HCT116 (cell line): ENCODE measurements at regions not wholly inside any gene's neighbourhood (a gene's known extent, or its start where the extent isn't known, plus 50 kb on each side); places are given as distances from the start of the nearest gene placed in this dataset.

Experiments used
- ATAC-seq: fragments of 200-7000 bp; cut with Tn5 transposase; 2 replicates; pipeline ENCODE4 v1.9.1; 2020; ENCODE audit warnings: mild to moderate bottlenecking, moderate library complexity
- BruUV-seq: library from RNA; stranded (reverse); fragments of 400-500 nt; replicated peaks from 2 replicates; lab custom pipeline; 2021; lab: Mats Ljungman, UMichigan
- CTCF ChIA-PET: fragments of 300-600 bp; sonication (Branson Sonifier 250); formaldehyde crosslinking; loops from one replicate; lab custom pipeline; 2021; ENCODE audit warnings: antibody characterized with exemption; lab: Charles Lee
- POLR2A ChIA-PET: fragments of 300-600, 350-600 bp; sonication (Branson Sonifier 250); formaldehyde crosslinking; loops from one replicate; lab custom pipeline; 2021; ENCODE audit warnings: antibody characterized with exemption; lab: Charles Lee
- RAD21 ChIA-PET, 2 experiments: fragments of 300-600 bp; sonication (Branson Sonifier 250); formaldehyde crosslinking; loops; one replicate each; lab custom pipeline; 2023; ENCODE audit warnings: low total read pairs in 2 of 2; ENCODE audit not compliant: uncharacterized antibody in 2 of 2, unreplicated experiment in 2 of 2, low non-redundant PET in 1 of 2; lab: Charles Lee
- DNase-seq: peaks from one replicate; pipeline ENCODE4 v3.0.0-alpha.2; 2010; ENCODE audit warnings: low read depth, low spot score
- H2AFZ ChIP-seq: fragments of 200-600 bp; shearing (Covaris generic), sonication (generic); 2 replicates; pipeline ENCODE4 v1.6.1; 2017; ENCODE audit warnings: low read depth, mixed run types, mixed read lengths, antibody characterized with exemption, low read length; ENCODE audit not compliant: poor library complexity, severe bottlenecking
- H3K27ac ChIP-seq: 2 replicates; pipeline ENCODE4 v1.5.1; 2012; ENCODE audit warnings: low read depth, low read length
- H3K27me3 ChIP-seq: fragments of 200-600 bp; sonication (generic); 2 replicates; pipeline ENCODE4 v1.6.1; 2016; ENCODE audit warnings: mixed run types, low read length, mixed read lengths; ENCODE audit not compliant: insufficient read depth
- H3K36me3 ChIP-seq, 2 experiments: fragments of 200-500 bp in 1 of 2; fragments of 200-600 bp in 1 of 2; sonication (Bioruptor generic) in 1 of 2; sonication (generic) in 1 of 2; 2 replicates each; pipeline versions ENCODE4 v1.5.1 to v1.6.1; 2014 to 2016; ENCODE audit warnings: low read length in 2 of 2, inconsistent platforms in 1 of 2, mixed read lengths in 1 of 2, mixed run types in 1 of 2; ENCODE audit not compliant: insufficient read depth in 2 of 2, control insufficient read depth in 1 of 2
- H3K4me1 ChIP-seq, 2 experiments: fragments of 200-600 bp in 1 of 2; sonication (generic) in 1 of 2; 2 replicates each; pipeline versions ENCODE4 v1.5.1 to v1.6.1; 2012 to 2017; ENCODE audit warnings: low read length in 2 of 2, inconsistent platforms in 1 of 2, mild to moderate bottlenecking in 1 of 2, mixed read lengths in 1 of 2, mixed run types in 1 of 2, moderate library complexity in 1 of 2; ENCODE audit not compliant: insufficient read depth in 2 of 2, control insufficient read depth in 1 of 2
- H3K4me2 ChIP-seq: fragments of 200-600 bp; sonication (generic); 2 replicates; pipeline ENCODE4 v1.6.1; 2017; ENCODE audit warnings: mixed run types, low read length, mixed read lengths
- H3K4me3 ChIP-seq, 2 experiments: fragments of 200-600 bp in 1 of 2; sonication (generic) in 1 of 2; replicated peaks in 1 of 2; 2 replicates each; pipeline ENCODE4 v1.5.1; 2011 to 2016; ENCODE audit warnings: low read length in 2 of 2, control low read depth in 1 of 2, low read depth in 1 of 2, mild to moderate bottlenecking in 1 of 2, mixed read lengths in 1 of 2, mixed run types in 1 of 2
- H3K79me2 ChIP-seq: fragments of 200-600 bp; sonication (generic); 2 replicates; pipeline ENCODE4 v1.6.1; 2017; ENCODE audit warnings: mild to moderate bottlenecking, mixed run types, low read length, moderate library complexity, mixed read lengths; ENCODE audit not compliant: insufficient read depth
- H3K9ac ChIP-seq: fragments of 200-600 bp; sonication (generic); 2 replicates; pipeline ENCODE4 v1.6.1; 2016; ENCODE audit warnings: low read length, mixed read lengths
- H3K9me2 ChIP-seq: fragments of 200-600 bp; sonication (generic), shearing (Covaris generic); 2 replicates; pipeline ENCODE4 v1.6.1; 2017; ENCODE audit warnings: mixed run types, mild to moderate bottlenecking, moderate library complexity; ENCODE audit not compliant: insufficient read depth
- H3K9me3 ChIP-seq, 2 experiments: fragments of 200-500 bp in 1 of 2; fragments of 200-600 bp in 1 of 2; sonication (Bioruptor generic) in 1 of 2; sonication (generic) in 1 of 2; 2 replicates each; pipeline ENCODE4 v1.6.1; 2014 to 2017; ENCODE audit warnings: low read length in 2 of 2, mixed read lengths in 2 of 2, inconsistent platforms in 1 of 2, low read depth in 1 of 2, mild to moderate bottlenecking in 1 of 2, mixed run types in 1 of 2, moderate library complexity in 1 of 2; ENCODE audit not compliant: control insufficient read depth in 1 of 2, insufficient read depth in 1 of 2
- H4K20me1 ChIP-seq: fragments of 200-600 bp; sonication (generic), shearing (Covaris generic); 2 replicates; pipeline ENCODE4 v1.6.1; 2017; ENCODE audit warnings: mixed run types, mild to moderate bottlenecking, moderate library complexity; ENCODE audit not compliant: insufficient read depth
- CEBPB ChIP-seq: IDR thresholded peaks from 2 replicates; pipeline ENCODE4 v1.6.1; 2012; ENCODE audit warnings: low read depth
- EGR1 ChIP-seq: IDR thresholded peaks from 2 replicates; pipeline ENCODE4 v1.6.1; 2012; ENCODE audit warnings: low read depth
- EZH2 ChIP-seq: fragments of 200-600 bp; sonication (generic); IDR thresholded peaks from 2 replicates; pipeline ENCODE4 v1.6.1; 2017; ENCODE audit warnings: antibody characterized with exemption, mixed run types
- EZH2phosphoT487 ChIP-seq: fragments of 200-600 bp; IDR thresholded peaks from 2 replicates; pipeline ENCODE4 v1.6.1; 2018; ENCODE audit warnings: antibody characterized with exemption, borderline replicate concordance
- JUND ChIP-seq: IDR thresholded peaks from 2 replicates; pipeline ENCODE4 v1.6.1; 2012
- POLR2A ChIP-seq: IDR thresholded peaks from 2 replicates; pipeline ENCODE4 v1.7.0; 2011; ENCODE audit warnings: borderline replicate concordance; ENCODE audit not compliant: insufficient read depth, insufficient read length; ENCODE audit errors: extremely low read depth
- SIN3A ChIP-seq: IDR thresholded peaks from 2 replicates; pipeline ENCODE4 v1.6.1; 2012; ENCODE audit warnings: low read depth
- SRF ChIP-seq: IDR thresholded peaks from 2 replicates; pipeline ENCODE4 v1.6.1; 2012; ENCODE audit warnings: low read depth
- TCF7L2 ChIP-seq: IDR thresholded peaks from 2 replicates; pipeline ENCODE4 v1.7.0; 2011; ENCODE audit warnings: borderline replicate concordance, inconsistent platforms; ENCODE audit not compliant: insufficient read depth, insufficient read length; ENCODE audit errors: extremely low read depth
- YY1 ChIP-seq: IDR thresholded peaks from 2 replicates; pipeline ENCODE4 v1.6.1; 2011; ENCODE audit warnings: low read length, low read depth, moderate library complexity, mild to moderate bottlenecking; ENCODE audit not compliant: insufficient replicate concordance; ENCODE audit errors: extremely low read depth
- ZNF274 ChIP-seq: fragments of 200-500 bp; sonication (Bioruptor generic); IDR thresholded peaks from 2 replicates; pipeline ENCODE4 v1.6.1; 2014; ENCODE audit warnings: mild to moderate bottlenecking, low read depth, low read length, inconsistent platforms
- intact Hi-C: fragments of 100-400 bp; cut with micrococcal nuclease; formaldehyde crosslinking; loops from 2 replicates; pipeline ENCODE4 v1.10.0; 2022
- TF ChIP-seq, protein P1 (sequence below): IDR thresholded peaks from 2 replicates; pipeline ENCODE4 v1.6.1; 2012
- TF ChIP-seq, protein P2 (sequence below): IDR thresholded peaks from 2 replicates; pipeline ENCODE4 v1.6.1; 2012
- TF ChIP-seq, protein P3 (sequence below): IDR thresholded peaks from 2 replicates; pipeline ENCODE4 v1.6.1; 2011; ENCODE audit warnings: mild to moderate bottlenecking, low read length, moderate library complexity; ENCODE audit not compliant: insufficient replicate concordance; ENCODE audit errors: extremely low read depth

DNA sequence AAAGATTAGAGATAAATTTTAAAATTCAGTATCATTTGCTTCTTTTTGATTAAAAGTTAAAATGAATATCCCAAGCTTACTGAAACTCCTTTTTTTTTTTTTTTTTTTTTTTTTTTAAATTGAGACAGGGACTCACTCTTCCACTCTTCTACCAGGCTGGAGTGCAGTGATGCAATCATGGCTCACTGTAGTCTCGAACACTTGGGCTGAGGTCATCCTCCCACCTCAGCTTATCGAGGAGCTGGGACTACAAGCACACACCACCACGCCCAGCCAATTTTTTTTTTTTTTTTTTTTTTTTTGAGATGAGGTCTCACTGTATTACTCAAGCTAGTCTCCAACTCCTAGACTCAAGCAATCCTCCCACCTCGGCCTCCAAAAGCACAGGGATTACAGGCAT is 92.1 kb upstream of the RGS18 start:
- ATAC-seq (no peak), DNase-seq (peak; percentile 0)
- Histone ChIP-seq H4K20me1 (no peaks in the 10 kb centered on the region), H2AFZ (no peak overlapping the region), H3K4me3 (no peak overlapping the region), H3K79me2 (no peaks in the 10 kb centered on the region), H3K36me3 (no peaks in the 10 kb centered on the region), H3K4me2 (no peak overlapping the region), H3K9me2 (no peaks in the 10 kb centered on the region), H3K9me3 (no peaks in the 10 kb centered on the region), H3K9ac (no peak overlapping the region), H3K4me1 (no peaks in the 10 kb centered on the region), H3K27me3 (no peaks in the 10 kb centered on the region), H3K27ac (no peak overlapping the region)
- ChIA-PET RAD21 (no interaction called here), POLR2A (interaction anchor here (0.9 to 1.4 kb wide), 2 partner anchors 9 to 12 kb away, joined by 3 read pairs; no protein-coding TSS in a partner anchor), CTCF (no interaction called here)
- intact Hi-C loops, result no loop called here
- TF ChIP-seq CEBPB (peak; percentile 26; the same call in 1 of the 2 replicates), YY1 (no peak), EZH2phosphoT487 (no peak), SIN3A (no peak), EGR1 (no peak), JUND (no peak)
- TF ChIP-seq, protein P1, sequence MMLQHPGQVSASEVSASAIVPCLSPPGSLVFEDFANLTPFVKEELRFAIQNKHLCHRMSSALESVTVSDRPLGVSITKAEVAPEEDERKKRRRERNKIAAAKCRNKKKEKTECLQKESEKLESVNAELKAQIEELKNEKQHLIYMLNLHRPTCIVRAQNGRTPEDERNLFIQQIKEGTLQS, result 0 out of 2 replicates have a peak, but pooled peaks have one; percentile 36
- TF ChIP-seq, protein P2, sequence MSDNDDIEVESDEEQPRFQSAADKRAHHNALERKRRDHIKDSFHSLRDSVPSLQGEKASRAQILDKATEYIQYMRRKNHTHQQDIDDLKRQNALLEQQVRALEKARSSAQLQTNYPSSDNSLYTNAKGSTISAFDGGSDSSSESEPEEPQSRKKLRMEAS, result no peak
- BruUV-seq, result no TSS peak

DNA sequence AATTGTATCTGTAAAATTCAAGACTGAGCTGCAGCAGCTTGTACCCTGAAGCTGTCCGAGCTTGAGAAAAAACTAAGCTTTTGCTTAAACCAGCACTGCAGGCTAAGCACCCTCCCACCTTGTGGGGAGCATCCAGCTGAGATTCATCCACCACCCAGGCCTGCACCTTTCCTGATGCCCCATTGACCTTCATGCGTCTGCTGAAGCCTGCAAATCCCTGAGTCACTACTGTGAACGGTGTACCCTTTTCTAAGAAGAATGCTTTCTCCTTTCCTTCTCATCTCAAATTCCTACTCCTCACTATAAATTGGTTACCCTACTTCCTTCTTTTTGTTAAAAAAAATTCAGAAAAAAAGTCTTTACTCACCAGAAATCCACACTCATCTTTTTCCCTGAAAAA is 90.9 kb upstream of the RGS18 start:
- no peaks in the 10 kb centered on the region for H3K9me2 ChIP-seq
- POLR2A ChIA-PET, result no interaction called here
- no peak overlapping the region for H2AFZ ChIP-seq
- CTCF ChIA-PET, result no interaction called here
- no peaks in the 10 kb centered on the region for H3K36me3 ChIP-seq
- TF ChIP-seq SIN3A (no peak), EZH2 (no peak), SRF (no peak), TCF7L2 (no peak), ZNF274 (no peak), POLR2A (no peak)
- TF ChIP-seq, protein P3, sequence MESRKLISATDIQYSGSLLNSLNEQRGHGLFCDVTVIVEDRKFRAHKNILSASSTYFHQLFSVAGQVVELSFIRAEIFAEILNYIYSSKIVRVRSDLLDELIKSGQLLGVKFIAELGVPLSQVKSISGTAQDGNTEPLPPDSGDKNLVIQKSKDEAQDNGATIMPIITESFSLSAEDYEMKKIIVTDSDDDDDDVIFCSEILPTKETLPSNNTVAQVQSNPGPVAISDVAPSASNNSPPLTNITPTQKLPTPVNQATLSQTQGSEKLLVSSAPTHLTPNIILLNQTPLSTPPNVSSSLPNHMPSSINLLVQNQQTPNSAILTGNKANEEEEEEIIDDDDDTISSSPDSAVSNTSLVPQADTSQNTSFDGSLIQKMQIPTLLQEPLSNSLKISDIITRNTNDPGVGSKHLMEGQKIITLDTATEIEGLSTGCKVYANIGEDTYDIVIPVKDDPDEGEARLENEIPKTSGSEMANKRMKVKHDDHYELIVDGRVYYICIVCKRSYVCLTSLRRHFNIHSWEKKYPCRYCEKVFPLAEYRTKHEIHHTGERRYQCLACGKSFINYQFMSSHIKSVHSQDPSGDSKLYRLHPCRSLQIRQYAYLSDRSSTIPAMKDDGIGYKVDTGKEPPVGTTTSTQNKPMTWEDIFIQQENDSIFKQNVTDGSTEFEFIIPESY, result no peak
- TF ChIP-seq, protein P2, result no peak
- TF ChIP-seq, all 23 proteins: peak for 0
- ATAC-seq (no peak), DNase-seq (no peak)
- no peaks in the 10 kb centered on the region for H3K79me2 ChIP-seq
- intact Hi-C loops, result no loop called here
- no peak overlapping the region for H3K9ac ChIP-seq
- no peaks in the 10 kb centered on the region for H4K20me1 ChIP-seq
- H3K4me1 ChIP-seq, result no peaks in the 10 kb centered on the region
- no peak overlapping the region for H3K4me2 ChIP-seq
- H3K27me3 ChIP-seq, result no peaks in the 10 kb centered on the region
- no peak overlapping the region for H3K4me3 ChIP-seq
- no peak overlapping the region for H3K27ac ChIP-seq
- RAD21 ChIA-PET, result no interaction called here
- no peaks in the 10 kb centered on the region for H3K9me3 ChIP-seq
- BruUV-seq, result no TSS peak
